Adrenal gland (tissue), 9 donors: ENCODE measurements at regions not wholly inside any gene's neighbourhood (a gene's known extent, or its start where the extent isn't known, plus 50 kb on each side); places are given as distances from the start of the nearest gene placed in this dataset.

Experiments
- DNase-seq, 7 donors: peaks; one replicate each; pipeline ENCODE4 v3.0.0-alpha.2; 2019 to 2020
- H3K27ac ChIP-seq, 5 donors: fragments of 200-600 bp; sonication (generic) in 4 of 5; 1 replicate in 3 of 5; 2 replicates in 2 of 5; pipeline versions ENCODE4 v1.5.1 to v1.8.0; 2016 to 2020; ENCODE audit warnings: mild to moderate bottlenecking in 1 of 5
- H3K27me3 ChIP-seq: fragments of 200-600 bp; 2 replicates; pipeline ENCODE4 v1.8.0; 2021
- H3K36me3 ChIP-seq, 2 donors: fragments of 200-600 bp; replicated peaks in 1 of 2; 1 replicate in 1 of 2; 2 replicates in 1 of 2; pipeline versions ENCODE4 v1.5.1 to v1.8.0; 2018 to 2022
- H3K4me1 ChIP-seq, 2 donors: fragments of 200-600 bp; replicated peaks in 1 of 2; 1 replicate in 1 of 2; 2 replicates in 1 of 2; pipeline versions ENCODE4 v1.5.1 to v1.8.0; 2018 to 2021
- H3K4me3 ChIP-seq, 4 donors: fragments of 200-600 bp; sonication (generic) in 3 of 4; one replicate each; pipeline ENCODE4 v1.5.1; 2016 to 2018
- H3K9me3 ChIP-seq, 3 donors: fragments of 200-600 bp; sonication (generic) in 1 of 3; replicated peaks in 1 of 3; 1 replicate in 2 of 3; 2 replicates in 1 of 3; pipeline versions ENCODE4 v1.5.1 to v1.8.0; 2016 to 2021
- CTCF ChIP-seq, 6 experiments: fragments of 450-650 bp in 4 of 6; fragments of 200-600 bp in 2 of 6; sonication (generic) in 1 of 6; IDR thresholded peaks; 1 replicate in 5 of 6; 2 replicates in 1 of 6; pipeline versions ENCODE4 v1.5.1 to v1.8.0; 2016 to 2021; ENCODE audit warnings: antibody characterized with exemption in 6 of 6, mild to moderate bottlenecking in 2 of 6, moderate library complexity in 1 of 6
- POLR2A ChIP-seq, 2 donors: fragments of 450-650 bp; IDR thresholded peaks; one replicate each; pipeline ENCODE4 v1.6.1; 2017; ENCODE audit warnings: antibody characterized with exemption in 2 of 2, mild to moderate bottlenecking in 2 of 2, moderate library complexity in 1 of 2
- WGBS, 4 donors: extraction: QIAGEN DNeasy Blood & Tissue Kit in 2 of 4; methylation state at CpG; one replicate each; pipeline versions ENCODE4 v1.1.5 to v1.1.7; 2013 to 2017; 5-methylcytosine and 5-hydroxymethylcytosine counted together
- intact Hi-C, 2 donors: fragments of 100-400 bp; cut with DNase I; formaldehyde crosslinking; loops; one replicate each; pipeline versions ENCODE4 v1.14.1 to v1.15.0; 2022 to 2023
- donor health status: healthy with polysubstance abuse.
- donor health status: Bipolar disorder and iron deficiency.
- donor health status: DM: yes; HTN: yes; CAD: no.
- donor health status: DM: no; HTN: no; CAD: no.
- donor health status: DM: no; HTN: no; CAD: no.

- no peak for TF ChIP-seq POLR2A (IDR thresholded peaks at IDR 0.05)
- no peak for TF ChIP-seq CTCF (IDR thresholded peaks at IDR 0.05)
- Histone ChIP-seq H3K4me1 (no peaks in the 10 kb centered on the region), H3K27ac (no peak overlapping the region), H3K4me3 (no peak overlapping the region), H3K9me3 (no peaks in the 10 kb centered on the region), H3K27me3 (no peaks in the 10 kb centered on the region), H3K36me3 (no peaks in the 10 kb centered on the region)
- DNase-seq: no peak
- intact Hi-C loops: no loop called here
- 44 to 62% (median 48%) methylated on average over 5 of the region's 5 CpGs for WGBS, 4 donors
These were observed 379.7 kb upstream of the CNTN6 start for GRCh38 chr3:713006-713621.

DNA sequence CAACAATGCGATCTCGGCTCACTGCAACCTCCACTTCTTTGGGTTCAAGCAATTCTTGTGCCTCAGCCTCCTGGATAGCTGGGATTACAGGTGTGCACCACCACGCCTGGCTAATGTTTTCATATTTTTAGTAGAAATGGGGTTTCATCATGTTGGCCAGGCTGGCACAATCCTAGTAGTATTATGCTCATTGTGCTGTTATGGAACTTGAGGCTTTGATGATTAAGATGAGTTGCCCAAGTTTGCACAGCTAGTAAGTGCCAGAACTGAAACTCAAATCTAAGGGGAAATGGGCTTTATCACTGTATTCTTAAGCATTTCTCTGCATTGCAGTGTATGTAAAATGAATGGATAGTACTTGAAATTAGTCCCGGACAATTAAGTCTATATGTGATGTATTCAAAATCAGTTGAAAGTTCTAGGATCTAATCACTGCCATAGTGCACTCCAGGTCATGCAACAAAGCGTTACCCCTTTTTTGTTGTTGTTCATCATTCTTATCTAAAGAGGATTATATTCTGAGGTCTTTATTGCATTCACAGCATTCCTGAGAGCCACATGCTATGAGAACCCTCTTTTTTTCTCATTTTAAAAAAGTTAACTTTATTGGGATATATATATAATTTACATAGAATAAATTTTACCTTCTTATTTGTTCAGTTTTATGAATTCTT lies 378.7 kb upstream of the CNTN6 start:
- WGBS, 4 donors: 65 to 77% (median 73%) methylated on average over 5 of the region's 5 CpGs
- DNase-seq: no peak

GRCh38 chr3:721086-721485 lies 371.7 kb upstream of the CNTN6 start:
- H3K9me3 ChIP-seq: no peaks in the 10 kb centered on the region
- no peak for TF ChIP-seq POLR2A (IDR thresholded peaks at IDR 0.05)
- no peak for TF ChIP-seq CTCF (IDR thresholded peaks at IDR 0.05)
- intact Hi-C loops: no loop called here
- DNase-seq: no peak
- H3K4me1 ChIP-seq: no peaks in the 10 kb centered on the region
- no peak overlapping the region for H3K27ac ChIP-seq
- H3K36me3 ChIP-seq: no peaks in the 10 kb centered on the region
- 62 to 90% (median 80%) methylated on average over 1 of the region's 1 CpG for WGBS, 4 donors
- no peaks in the 10 kb centered on the region for H3K27me3 ChIP-seq
- H3K4me3 ChIP-seq: no peak overlapping the region

More for the DNA sequence above, 378.7 kb upstream of the CNTN6 start:
- Histone ChIP-seq H3K9me3 (no peaks in the 10 kb centered on the region), H3K36me3 (no peaks in the 10 kb centered on the region), H3K27ac (no peak overlapping the region), H3K4me1 (no peaks in the 10 kb centered on the region), H3K27me3 (no peaks in the 10 kb centered on the region), H3K4me3 (no peak overlapping the region)
- TF ChIP-seq CTCF (IDR thresholded peaks at IDR 0.05): no peak
- TF ChIP-seq POLR2A (IDR thresholded peaks at IDR 0.05): no peak
- intact Hi-C loops: no loop called here

DNA sequence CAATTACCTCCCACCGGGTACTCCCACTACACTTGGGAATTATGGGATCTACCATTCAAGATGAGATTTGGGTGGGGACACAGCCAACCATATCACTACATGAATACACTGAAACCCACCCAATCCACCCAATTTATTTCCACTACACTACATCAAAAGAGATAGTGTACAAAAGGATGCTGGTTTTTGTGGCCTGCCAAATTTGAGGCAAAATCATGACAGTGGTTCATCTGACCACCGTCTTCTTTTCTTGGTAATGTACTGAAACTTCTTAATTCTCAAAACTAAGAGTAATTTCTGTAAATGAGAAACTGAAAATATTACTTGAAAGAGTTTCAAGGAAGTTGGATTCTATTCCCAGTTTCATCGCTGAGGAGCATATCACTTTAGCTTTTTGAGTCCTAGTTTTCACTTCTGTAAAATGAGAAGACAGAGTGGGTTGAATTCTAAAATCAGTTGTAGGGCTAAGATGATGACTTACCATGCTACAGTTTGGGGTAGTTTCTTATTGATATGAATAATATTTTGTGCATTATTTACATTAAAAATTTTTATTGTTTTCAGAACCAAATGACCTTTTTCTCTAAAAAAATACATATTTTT lies 360.4 kb upstream of the CNTN6 start:
- no peaks in the 10 kb centered on the region for H3K9me3 ChIP-seq
- H3K27me3 ChIP-seq: no peaks in the 10 kb centered on the region
- intact Hi-C loops: no loop called here
- no peak overlapping the region for H3K4me3 ChIP-seq
- no peak for DNase-seq
- H3K27ac ChIP-seq: no peak overlapping the region
- no peak for TF ChIP-seq POLR2A (IDR thresholded peaks at IDR 0.05)
- TF ChIP-seq CTCF (IDR thresholded peaks at IDR 0.05): no peak
- no peaks in the 10 kb centered on the region for H3K4me1 ChIP-seq
- WGBS, 4 donors: 76 to 83% (median 79%) methylated on average over 3 of the region's 3 CpGs
- no peaks in the 10 kb centered on the region for H3K36me3 ChIP-seq
